Endodermal cell (in vitro differentiated cells): ENCODE measurements at regions not wholly inside any gene's neighbourhood (a gene's known extent, or its start where the extent isn't known, plus 50 kb on each side); places are given as distances from the start of the nearest gene placed in this dataset.

ENCODE experiments used
- DNase-seq: peaks from one replicate; pipeline ENCODE4 v3.0.0-alpha.2; 2017
- H3K27ac ChIP-seq: 2 replicates; pipeline ENCODE4 v1.5.1; 2013; ENCODE audit warnings: mild to moderate bottlenecking, low read depth, low read length, moderate library complexity
- H3K27me3 ChIP-seq: 2 replicates; pipeline ENCODE4 v1.6.1; 2013; ENCODE audit warnings: mild to moderate bottlenecking, low read length, moderate library complexity; ENCODE audit not compliant: insufficient read depth, control insufficient read depth, poor library complexity, severe bottlenecking
- H3K36me3 ChIP-seq: 2 replicates; pipeline ENCODE4 v1.7.0; 2013; ENCODE audit warnings: mild to moderate bottlenecking, low read length, moderate library complexity; ENCODE audit not compliant: control insufficient read depth, insufficient read depth
- H3K4me1 ChIP-seq: one replicate; pipeline ENCODE4 v1.7.0; 2013; ENCODE audit warnings: low read length; ENCODE audit not compliant: control insufficient read depth, insufficient read depth
- H3K4me3 ChIP-seq: 2 replicates; pipeline ENCODE4 v1.5.1; 2013; ENCODE audit warnings: mild to moderate bottlenecking, low read length, moderate library complexity
- H3K9ac ChIP-seq: 2 replicates; pipeline ENCODE4 v1.6.1; 2013; ENCODE audit warnings: mild to moderate bottlenecking, low read length, moderate library complexity; ENCODE audit not compliant: poor library complexity, severe bottlenecking; ENCODE audit errors: extremely low read depth
- H3K9me3 ChIP-seq: 2 replicates; pipeline ENCODE4 v1.6.1; 2013; ENCODE audit warnings: mild to moderate bottlenecking, low read length, moderate library complexity; ENCODE audit not compliant: control insufficient read depth
- H3K27ac Mint-ChIP-seq: 2 replicates; pipeline ENCODE4 v1.8.0; 2020; ENCODE audit warnings: mixed read lengths
- H3K27me3 Mint-ChIP-seq: 2 replicates; pipeline ENCODE4 v1.8.0; 2021; ENCODE audit warnings: mild to moderate bottlenecking, mixed read lengths; ENCODE audit not compliant: insufficient read depth
- H3K36me3 Mint-ChIP-seq: 2 replicates; pipeline ENCODE4 v1.8.0; 2020; ENCODE audit warnings: low read depth, mixed read lengths
- H3K4me1 Mint-ChIP-seq: 2 replicates; pipeline ENCODE4 v1.8.0; 2020; ENCODE audit warnings: mixed read lengths
- H3K4me3 Mint-ChIP-seq: 2 replicates; pipeline ENCODE4 v1.8.0; 2020; ENCODE audit warnings: mild to moderate bottlenecking, moderate library complexity, mixed read lengths
- H3K9me3 Mint-ChIP-seq: 2 replicates; pipeline ENCODE4 v1.8.0; 2020; ENCODE audit warnings: mild to moderate bottlenecking, mixed read lengths
- WGBS, 2 experiments: methylation state at CpG; one replicate each; pipeline versions ENCODE4 v1.1.5 to v1.1.7; 2013; ENCODE audit warnings: missing lambda C conversion rate in 2 of 2, mixed read lengths in 1 of 2; ENCODE audit not compliant: insufficient coverage in 1 of 2, insufficient read length in 1 of 2; 5-methylcytosine and 5-hydroxymethylcytosine counted together
- TF ChIP-seq, protein P1 (sequence below): fragments of 200-600 bp; sonication (generic); conservative IDR thresholded peaks from 2 replicates; pipeline ENCODE4 v1.5.0; 2021; ENCODE audit warnings: antibody characterized with exemption, mild to moderate bottlenecking

DNA sequence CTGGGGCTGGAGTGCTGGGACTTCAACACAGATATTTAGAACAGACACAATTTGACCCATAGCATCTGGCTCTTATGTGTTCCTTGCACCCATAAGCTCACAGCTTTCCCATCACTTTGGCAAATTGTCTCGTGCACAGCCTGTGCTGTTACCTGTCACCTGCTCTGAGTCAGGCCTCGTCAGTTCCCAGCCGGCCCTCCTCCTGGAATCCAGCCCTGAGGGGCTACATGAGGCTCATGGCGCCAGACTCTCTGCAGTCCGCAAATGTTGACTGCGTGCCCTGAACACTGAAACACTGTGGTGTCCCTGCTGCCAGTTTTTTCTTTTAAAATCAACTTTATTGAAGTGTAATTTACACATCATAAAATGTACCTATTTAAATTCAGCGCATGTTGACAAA is 65.4 kb upstream of the BZW1 start:
- WGBS, 2 experiments: 93 to 94% methylated on average over 7 of the region's 7 CpGs
- H3K4me3 Mint-ChIP-seq: no peak overlapping the region
- Histone ChIP-seq H3K9me3 (no peaks in the 10 kb centered on the region), H3K27me3 (no peaks in the 10 kb centered on the region), H3K27ac (no peak overlapping the region), H3K9ac (no peak overlapping the region), H3K4me3 (no peak overlapping the region), H3K4me1 (peaks cover 10% of the 10 kb centered on the region), H3K36me3 (no peaks in the 10 kb centered on the region)
- no peak overlapping the region for H3K27ac Mint-ChIP-seq
- no peak for DNase-seq
- TF ChIP-seq, protein P1, sequence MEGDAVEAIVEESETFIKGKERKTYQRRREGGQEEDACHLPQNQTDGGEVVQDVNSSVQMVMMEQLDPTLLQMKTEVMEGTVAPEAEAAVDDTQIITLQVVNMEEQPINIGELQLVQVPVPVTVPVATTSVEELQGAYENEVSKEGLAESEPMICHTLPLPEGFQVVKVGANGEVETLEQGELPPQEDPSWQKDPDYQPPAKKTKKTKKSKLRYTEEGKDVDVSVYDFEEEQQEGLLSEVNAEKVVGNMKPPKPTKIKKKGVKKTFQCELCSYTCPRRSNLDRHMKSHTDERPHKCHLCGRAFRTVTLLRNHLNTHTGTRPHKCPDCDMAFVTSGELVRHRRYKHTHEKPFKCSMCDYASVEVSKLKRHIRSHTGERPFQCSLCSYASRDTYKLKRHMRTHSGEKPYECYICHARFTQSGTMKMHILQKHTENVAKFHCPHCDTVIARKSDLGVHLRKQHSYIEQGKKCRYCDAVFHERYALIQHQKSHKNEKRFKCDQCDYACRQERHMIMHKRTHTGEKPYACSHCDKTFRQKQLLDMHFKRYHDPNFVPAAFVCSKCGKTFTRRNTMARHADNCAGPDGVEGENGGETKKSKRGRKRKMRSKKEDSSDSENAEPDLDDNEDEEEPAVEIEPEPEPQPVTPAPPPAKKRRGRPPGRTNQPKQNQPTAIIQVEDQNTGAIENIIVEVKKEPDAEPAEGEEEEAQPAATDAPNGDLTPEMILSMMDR: no peak
- H3K4me1 Mint-ChIP-seq: peaks cover 28% of the 10 kb centered on the region
- peaks cover 2% of the 10 kb centered on the region for H3K27me3 Mint-ChIP-seq
- no peaks in the 10 kb centered on the region for H3K9me3 Mint-ChIP-seq
- H3K36me3 Mint-ChIP-seq: no peaks in the 10 kb centered on the region

DNA sequence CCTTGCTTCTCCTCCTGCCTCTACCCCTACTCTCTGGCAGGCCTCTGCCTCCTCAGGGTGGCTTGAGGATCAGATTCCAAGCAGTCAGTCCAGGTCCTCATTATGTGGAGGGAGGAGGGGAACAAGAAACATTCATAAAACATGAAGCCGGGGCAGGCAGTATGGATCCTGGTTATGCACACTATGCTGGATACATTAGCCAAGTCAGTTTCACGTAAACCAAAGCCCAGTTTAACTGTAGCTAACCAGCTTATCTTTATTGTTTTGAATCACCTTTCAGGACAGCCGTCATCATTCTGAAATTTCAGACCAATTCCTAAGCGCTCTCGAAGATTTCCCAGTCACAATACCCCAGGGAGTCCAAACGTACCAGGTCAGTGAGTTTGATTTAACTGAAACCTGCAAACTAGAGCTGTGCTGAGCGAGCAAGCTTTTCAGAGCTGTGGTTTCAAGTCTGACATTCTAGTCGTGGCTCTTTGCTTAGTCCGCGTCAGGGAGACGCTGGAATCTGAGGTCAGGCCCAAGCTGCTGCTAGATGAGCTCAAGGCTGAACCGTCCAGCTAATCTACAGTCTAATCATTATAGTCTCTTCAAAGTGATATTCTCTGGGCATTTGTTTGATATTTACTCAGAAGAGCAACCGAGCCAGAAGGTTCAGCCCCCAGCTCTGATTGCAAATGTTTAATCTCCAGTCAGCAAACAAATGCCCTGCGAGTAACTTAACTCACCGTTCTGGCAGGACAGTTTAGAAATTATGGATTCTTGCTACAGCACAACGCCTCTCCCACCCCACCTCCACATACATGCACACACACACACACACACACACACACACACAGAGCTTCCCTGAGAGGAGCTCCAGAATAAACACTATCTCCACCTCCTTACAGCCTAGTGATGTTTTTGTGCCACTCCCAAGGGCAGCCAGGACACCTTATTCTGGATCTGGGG is 63.8 kb upstream of the BZW1 start:
- H3K4me3 Mint-ChIP-seq: no peak overlapping the region
- Histone ChIP-seq H3K9ac (no peak overlapping the region), H3K9me3 (no peaks in the 10 kb centered on the region), H3K27me3 (no peaks in the 10 kb centered on the region), H3K4me1 (peaks cover 6% of the 10 kb centered on the region), H3K36me3 (no peaks in the 10 kb centered on the region), H3K27ac (no peak overlapping the region), H3K4me3 (no peak overlapping the region)
- H3K36me3 Mint-ChIP-seq: no peaks in the 10 kb centered on the region
- H3K27ac Mint-ChIP-seq: no peak overlapping the region
- no peaks in the 10 kb centered on the region for H3K9me3 Mint-ChIP-seq
- TF ChIP-seq, protein P1: no peak
- peaks cover 20% of the 10 kb centered on the region for H3K4me1 Mint-ChIP-seq
- no peak for DNase-seq
- 90 to 94% methylated on average over 12 to 16 of the region's 16 CpGs for WGBS, 2 experiments
- H3K27me3 Mint-ChIP-seq: no peaks in the 10 kb centered on the region

DNA sequence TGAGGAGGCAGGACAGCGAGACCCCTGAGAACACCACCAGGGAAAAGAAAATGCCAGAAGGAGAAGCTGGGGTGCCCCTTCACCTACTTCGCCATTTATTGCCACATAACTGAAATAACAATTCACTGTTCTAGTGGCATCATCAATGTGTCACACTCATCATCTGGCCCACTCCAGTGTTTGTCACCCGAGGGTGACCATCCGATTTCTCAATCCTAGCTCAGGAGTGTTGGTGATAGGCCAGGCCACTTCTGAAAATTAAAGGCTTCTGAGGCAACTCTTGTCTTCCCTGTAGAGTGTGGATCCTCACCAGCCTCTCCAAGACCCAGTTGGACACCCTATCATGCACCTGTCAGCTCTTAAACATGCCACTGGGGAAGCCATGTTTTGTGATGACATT is 62.9 kb upstream of the BZW1 start:
- no peaks in the 10 kb centered on the region for H3K9me3 Mint-ChIP-seq
- Histone ChIP-seq H3K36me3 (no peaks in the 10 kb centered on the region), H3K4me3 (no peak overlapping the region), H3K9me3 (no peaks in the 10 kb centered on the region), H3K9ac (no peak overlapping the region), H3K4me1 (peaks cover 6% of the 10 kb centered on the region), H3K27ac (no peak overlapping the region), H3K27me3 (no peaks in the 10 kb centered on the region)
- H3K27me3 Mint-ChIP-seq: no peaks in the 10 kb centered on the region
- DNase-seq: no peak
- H3K27ac Mint-ChIP-seq: no peak overlapping the region
- peaks cover 20% of the 10 kb centered on the region for H3K4me1 Mint-ChIP-seq
- 93% methylated on average over 2 to 4 of the region's 4 CpGs for WGBS, 2 experiments
- no peaks in the 10 kb centered on the region for H3K36me3 Mint-ChIP-seq
- no peak overlapping the region for H3K4me3 Mint-ChIP-seq
- TF ChIP-seq, protein P1: no peak
